Gastroesophageal sphincter (tissue), 3 donors: ENCODE measurements at regions not wholly inside any gene's neighbourhood (a gene's known extent, or its start where the extent isn't known, plus 50 kb on each side); places are given as distances from the start of the nearest gene placed in this dataset.

Experiments
- CTCF ChIP-seq, 4 experiments: fragments of 200-600 bp in 2 of 4; fragments of 450-650 bp in 2 of 4; sonication (generic) in 1 of 4; IDR thresholded peaks; one replicate each; pipeline ENCODE4 v1.5.1; 2017 to 2019; ENCODE audit warnings: antibody characterized with exemption in 4 of 4, mild to moderate bottlenecking in 2 of 4, moderate library complexity in 2 of 4
- EP300 ChIP-seq: sonication (generic); formaldehyde crosslinking; IDR thresholded peaks from one replicate; pipeline ENCODE4 v1.6.1; 2017; ENCODE audit warnings: antibody characterized with exemption, mild to moderate bottlenecking
- POLR2A ChIP-seq, 2 donors: fragments of 450-650 bp; IDR thresholded peaks; one replicate each; pipeline ENCODE4 v1.6.1; 2017; ENCODE audit warnings: antibody characterized with exemption in 2 of 2, mild to moderate bottlenecking in 2 of 2, moderate library complexity in 1 of 2
- POLR2AphosphoS5 ChIP-seq: sonication (generic); formaldehyde crosslinking; IDR thresholded peaks from one replicate; pipeline ENCODE4 v1.6.1; 2017; ENCODE audit warnings: antibody characterized with exemption

GRCh38 chr16:85375282-85375681 is 237.8 kb upstream of the GSE1 start:
- no peak for TF ChIP-seq POLR2AphosphoS5
- no peak for TF ChIP-seq CTCF (IDR thresholded peaks at IDR 0.05)
- TF ChIP-seq POLR2A (IDR thresholded peaks at IDR 0.05): no peak
- TF ChIP-seq EP300: no peak
